WTC11 (cell line): ENCODE measurements at regions not wholly inside any gene's neighbourhood (a gene's known extent, or its start where the extent isn't known, plus 50 kb on each side); places are given as distances from the start of the nearest gene placed in this dataset.

Experiments
- ATAC-seq: fragments of 200-7000 bp; cut with Tn5 transposase; 2 replicates; pipeline ENCODE4 v1.10.0; 2021; ENCODE audit warnings: mild to moderate bottlenecking, moderate library complexity
- CTCF ChIA-PET: fragments of 300-600 bp; sonication (Branson Sonifier 250); formaldehyde crosslinking; loops from one replicate; lab custom pipeline; 2021; ENCODE audit warnings: antibody characterized with exemption; lab: Charles Lee
- POLR2A ChIA-PET: fragments of 350-600 bp; sonication (Branson Sonifier 250); formaldehyde crosslinking; loops from one replicate; lab custom pipeline; 2021; ENCODE audit warnings: antibody characterized with exemption; lab: Charles Lee
- DNase-seq: peaks from one replicate; pipeline ENCODE4 v3.0.0; 2021; ENCODE audit warnings: low spot score
- H3K27ac Mint-ChIP-seq: 2 replicates; pipeline ENCODE4 v1.8.0; 2021; ENCODE audit warnings: mixed read lengths
- H3K27me3 Mint-ChIP-seq: 2 replicates; pipeline ENCODE4 v1.8.0; 2021; ENCODE audit warnings: low read depth, mild to moderate bottlenecking, moderate library complexity, mixed read lengths
- H3K36me3 Mint-ChIP-seq: 2 replicates; pipeline ENCODE4 v1.8.0; 2021; ENCODE audit warnings: mixed read lengths
- H3K4me1 Mint-ChIP-seq: 2 replicates; pipeline ENCODE4 v1.8.0; 2022; ENCODE audit warnings: mixed read lengths
- H3K4me3 Mint-ChIP-seq: 2 replicates; pipeline ENCODE4 v1.8.0; 2021; ENCODE audit warnings: mild to moderate bottlenecking, moderate library complexity, mixed read lengths
- H3K9me3 Mint-ChIP-seq: 2 replicates; pipeline ENCODE4 v1.8.0; 2021; ENCODE audit warnings: mixed read lengths
- CREM ChIP-seq: sonication (generic); formaldehyde crosslinking; IDR thresholded peaks from 2 replicates; pipeline ENCODE4 v1.8.1; 2022; ENCODE audit warnings: mild to moderate bottlenecking, missing genetic modification reagents, moderate library complexity
- FOXK1 ChIP-seq: sonication (generic); formaldehyde crosslinking; IDR thresholded peaks from 2 replicates; pipeline ENCODE4 v1.8.0; 2022; ENCODE audit warnings: mild to moderate bottlenecking, moderate library complexity, missing genetic modification reagents
- GABPB1 ChIP-seq: sonication (generic); formaldehyde crosslinking; IDR thresholded peaks from 2 replicates; pipeline ENCODE4 v1.8.1; 2023; ENCODE audit warnings: mild to moderate bottlenecking, missing genetic modification reagents
- IRF2 ChIP-seq: sonication (generic); formaldehyde crosslinking; IDR thresholded peaks from 2 replicates; pipeline ENCODE4 v1.8.0; 2022; ENCODE audit warnings: low read depth, missing genetic modification reagents, borderline replicate concordance
- MYBL2 ChIP-seq: sonication (generic); formaldehyde crosslinking; IDR thresholded peaks from 2 replicates; pipeline ENCODE4 v1.8.1; 2023; ENCODE audit warnings: mild to moderate bottlenecking, moderate library complexity, missing genetic modification reagents
- NR3C1 ChIP-seq: sonication (generic); formaldehyde crosslinking; conservative IDR thresholded peaks from 2 replicates; pipeline ENCODE4 v1.8.1; 2023; ENCODE audit warnings: low read depth, mild to moderate bottlenecking, missing genetic modification reagents
- SMAD3 ChIP-seq: sonication (generic); formaldehyde crosslinking; IDR thresholded peaks from 2 replicates; pipeline ENCODE4 v1.8.0; 2022; ENCODE audit warnings: missing genetic modification reagents, mild to moderate bottlenecking, borderline replicate concordance
- SOX15 ChIP-seq: fragments of 250-450 bp; sonication (Bioruptor Pico); IDR thresholded peaks from 2 replicates; pipeline ENCODE4 v1.9.0; 2021; ENCODE audit warnings: mild to moderate bottlenecking
- ZNF671 ChIP-seq: fragments of 250-450 bp; sonication (Bioruptor Pico); IDR thresholded peaks from 2 replicates; pipeline ENCODE4 v1.8.0; 2021; ENCODE audit warnings: mild to moderate bottlenecking
- TF ChIP-seq, protein P1 (sequence below): fragments of 250-450 bp; sonication (Bioruptor Pico); IDR thresholded peaks from 2 replicates; pipeline ENCODE4 v1.9.0; 2021; ENCODE audit warnings: mild to moderate bottlenecking, borderline replicate concordance
- TF ChIP-seq, protein P2 (sequence below): sonication (generic); formaldehyde crosslinking; IDR thresholded peaks from 2 replicates; pipeline ENCODE4 v1.8.1; 2023; ENCODE audit warnings: mild to moderate bottlenecking, missing genetic modification reagents
- TF ChIP-seq, protein P3 (sequence below): sonication (generic); formaldehyde crosslinking; IDR thresholded peaks from 2 replicates; pipeline ENCODE4 v1.8.0; 2022; ENCODE audit warnings: mild to moderate bottlenecking, missing genetic modification reagents
- TF ChIP-seq, protein P4 (sequence below): sonication (generic); formaldehyde crosslinking; IDR thresholded peaks from 2 replicates; pipeline ENCODE4 v1.8.0; 2022; ENCODE audit warnings: mild to moderate bottlenecking, missing genetic modification reagents
- TF ChIP-seq, protein P5 (sequence below): sonication (generic); formaldehyde crosslinking; conservative IDR thresholded peaks from 2 replicates; pipeline ENCODE4 v1.8.1; 2023; ENCODE audit warnings: mild to moderate bottlenecking, low read depth, missing genetic modification reagents, moderate library complexity
- TF ChIP-seq, protein P6 (sequence below): sonication (generic); formaldehyde crosslinking; IDR thresholded peaks from 2 replicates; pipeline ENCODE4 v1.8.0; 2023; ENCODE audit warnings: missing genetic modification reagents, mild to moderate bottlenecking, borderline replicate concordance
- TF ChIP-seq, protein P7 (sequence below): fragments of 250-450 bp; sonication (Bioruptor Pico); IDR thresholded peaks from 2 replicates; pipeline ENCODE4 v1.9.0; 2021; ENCODE audit warnings: mild to moderate bottlenecking
- TF ChIP-seq, protein P8 (sequence below): sonication (generic); formaldehyde crosslinking; IDR thresholded peaks from 2 replicates; pipeline ENCODE4 v1.8.0; 2023; ENCODE audit warnings: missing genetic modification reagents
- TF ChIP-seq, protein P9 (sequence below): sonication (generic); formaldehyde crosslinking; IDR thresholded peaks from 2 replicates; pipeline ENCODE4 v1.8.1; 2023; ENCODE audit warnings: mild to moderate bottlenecking, missing genetic modification reagents

DNA sequence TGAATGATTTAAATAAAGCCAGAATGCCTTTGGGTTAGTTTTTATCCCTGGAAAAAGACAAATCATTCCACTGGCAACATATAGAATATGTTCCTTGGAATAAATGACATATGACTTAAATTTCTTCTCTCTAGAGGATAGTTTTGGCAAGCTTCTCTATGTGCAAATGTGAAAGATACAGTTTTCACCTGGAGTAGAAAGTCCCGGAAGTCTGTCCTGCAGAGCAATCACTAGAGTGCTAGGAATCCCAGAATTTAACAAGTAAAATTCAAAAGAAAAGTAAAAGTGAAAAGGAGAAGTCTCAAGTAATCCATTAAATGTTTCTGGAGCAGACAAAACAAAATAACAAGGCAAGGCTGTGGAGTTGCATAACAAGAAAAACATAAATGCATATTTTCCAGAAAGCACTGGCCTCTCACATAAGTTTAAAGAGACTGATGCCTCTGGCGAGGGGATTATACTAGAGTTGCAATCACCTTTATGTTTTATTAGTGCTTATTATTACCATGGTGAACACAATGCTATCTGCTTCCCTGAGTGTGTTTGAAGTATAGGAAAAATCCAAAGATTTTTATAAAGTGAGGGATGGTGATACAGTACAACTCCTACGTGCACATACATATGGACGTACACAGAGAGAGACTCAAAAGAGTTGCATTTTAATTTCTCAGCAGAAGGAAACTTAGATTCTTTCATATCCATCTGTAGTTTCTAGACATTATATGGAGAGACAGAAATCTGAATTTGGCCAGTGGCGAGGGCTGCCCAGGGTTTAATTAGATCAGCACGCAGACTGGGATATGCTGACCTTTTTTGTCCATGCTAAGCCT lies 188.3 kb upstream of the ANKRD55 start (continued):
- TF ChIP-seq, protein P1, sequence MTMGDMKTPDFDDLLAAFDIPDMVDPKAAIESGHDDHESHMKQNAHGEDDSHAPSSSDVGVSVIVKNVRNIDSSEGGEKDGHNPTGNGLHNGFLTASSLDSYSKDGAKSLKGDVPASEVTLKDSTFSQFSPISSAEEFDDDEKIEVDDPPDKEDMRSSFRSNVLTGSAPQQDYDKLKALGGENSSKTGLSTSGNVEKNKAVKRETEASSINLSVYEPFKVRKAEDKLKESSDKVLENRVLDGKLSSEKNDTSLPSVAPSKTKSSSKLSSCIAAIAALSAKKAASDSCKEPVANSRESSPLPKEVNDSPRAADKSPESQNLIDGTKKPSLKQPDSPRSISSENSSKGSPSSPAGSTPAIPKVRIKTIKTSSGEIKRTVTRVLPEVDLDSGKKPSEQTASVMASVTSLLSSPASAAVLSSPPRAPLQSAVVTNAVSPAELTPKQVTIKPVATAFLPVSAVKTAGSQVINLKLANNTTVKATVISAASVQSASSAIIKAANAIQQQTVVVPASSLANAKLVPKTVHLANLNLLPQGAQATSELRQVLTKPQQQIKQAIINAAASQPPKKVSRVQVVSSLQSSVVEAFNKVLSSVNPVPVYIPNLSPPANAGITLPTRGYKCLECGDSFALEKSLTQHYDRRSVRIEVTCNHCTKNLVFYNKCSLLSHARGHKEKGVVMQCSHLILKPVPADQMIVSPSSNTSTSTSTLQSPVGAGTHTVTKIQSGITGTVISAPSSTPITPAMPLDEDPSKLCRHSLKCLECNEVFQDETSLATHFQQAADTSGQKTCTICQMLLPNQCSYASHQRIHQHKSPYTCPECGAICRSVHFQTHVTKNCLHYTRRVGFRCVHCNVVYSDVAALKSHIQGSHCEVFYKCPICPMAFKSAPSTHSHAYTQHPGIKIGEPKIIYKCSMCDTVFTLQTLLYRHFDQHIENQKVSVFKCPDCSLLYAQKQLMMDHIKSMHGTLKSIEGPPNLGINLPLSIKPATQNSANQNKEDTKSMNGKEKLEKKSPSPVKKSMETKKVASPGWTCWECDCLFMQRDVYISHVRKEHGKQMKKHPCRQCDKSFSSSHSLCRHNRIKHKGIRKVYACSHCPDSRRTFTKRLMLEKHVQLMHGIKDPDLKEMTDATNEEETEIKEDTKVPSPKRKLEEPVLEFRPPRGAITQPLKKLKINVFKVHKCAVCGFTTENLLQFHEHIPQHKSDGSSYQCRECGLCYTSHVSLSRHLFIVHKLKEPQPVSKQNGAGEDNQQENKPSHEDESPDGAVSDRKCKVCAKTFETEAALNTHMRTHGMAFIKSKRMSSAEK: no peak
- no peak for TF ChIP-seq GABPB1 (CRISPR knock-in tag)

DNA sequence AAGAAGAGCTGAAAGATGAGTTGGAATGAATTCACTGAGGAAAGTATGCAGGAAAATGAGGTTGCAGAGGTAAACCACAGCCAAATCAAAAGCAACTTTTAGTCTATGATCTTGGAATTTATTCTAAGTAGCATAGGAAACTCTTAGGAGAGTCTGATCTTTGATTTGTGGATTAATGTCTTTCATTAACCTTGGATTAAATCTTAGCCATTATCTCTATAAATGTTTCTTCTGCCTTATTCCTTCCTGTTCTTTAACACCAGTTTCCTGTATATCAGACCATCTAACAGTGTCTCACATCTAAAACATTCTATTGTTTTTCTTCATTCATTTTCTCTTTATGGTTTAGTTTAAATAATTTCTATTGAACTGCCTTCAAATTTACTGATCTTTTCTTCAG lies 187.2 kb upstream of the ANKRD55 start:
- peaks cover 32% of the 10 kb centered on the region for H3K9me3 Mint-ChIP-seq
- DNase-seq: no peak
- H3K36me3 Mint-ChIP-seq: 0 out of 2 replicates have a peak, but pooled peaks cover 6% of the 10 kb centered on the region
- CTCF ChIA-PET: no interaction called here
- peaks cover 13% of the 10 kb centered on the region for H3K4me1 Mint-ChIP-seq
- ATAC-seq: no peak
- POLR2A ChIA-PET: no interaction called here
- TF ChIP-seq, protein P2, sequence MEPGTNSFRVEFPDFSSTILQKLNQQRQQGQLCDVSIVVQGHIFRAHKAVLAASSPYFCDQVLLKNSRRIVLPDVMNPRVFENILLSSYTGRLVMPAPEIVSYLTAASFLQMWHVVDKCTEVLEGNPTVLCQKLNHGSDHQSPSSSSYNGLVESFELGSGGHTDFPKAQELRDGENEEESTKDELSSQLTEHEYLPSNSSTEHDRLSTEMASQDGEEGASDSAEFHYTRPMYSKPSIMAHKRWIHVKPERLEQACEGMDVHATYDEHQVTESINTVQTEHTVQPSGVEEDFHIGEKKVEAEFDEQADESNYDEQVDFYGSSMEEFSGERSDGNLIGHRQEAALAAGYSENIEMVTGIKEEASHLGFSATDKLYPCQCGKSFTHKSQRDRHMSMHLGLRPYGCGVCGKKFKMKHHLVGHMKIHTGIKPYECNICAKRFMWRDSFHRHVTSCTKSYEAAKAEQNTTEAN: no peak
- TF ChIP-seq MYBL2 (CRISPR knock-in tag) (no peak), IRF2 (CRISPR knock-in tag) (no peak), SMAD3 (CRISPR knock-in tag) (no peak), NR3C1 (no peak), FOXK1 (CRISPR knock-in tag) (no peak), ZNF671 (CRISPR knock-in tag) (no peak), SOX15 (CRISPR knock-in tag) (no peak), CREM (CRISPR knock-in tag) (no peak)
- TF ChIP-seq, protein P3, sequence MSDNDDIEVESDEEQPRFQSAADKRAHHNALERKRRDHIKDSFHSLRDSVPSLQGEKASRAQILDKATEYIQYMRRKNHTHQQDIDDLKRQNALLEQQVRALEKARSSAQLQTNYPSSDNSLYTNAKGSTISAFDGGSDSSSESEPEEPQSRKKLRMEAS (CRISPR knock-in tag): no peak
- TF ChIP-seq, protein P4, sequence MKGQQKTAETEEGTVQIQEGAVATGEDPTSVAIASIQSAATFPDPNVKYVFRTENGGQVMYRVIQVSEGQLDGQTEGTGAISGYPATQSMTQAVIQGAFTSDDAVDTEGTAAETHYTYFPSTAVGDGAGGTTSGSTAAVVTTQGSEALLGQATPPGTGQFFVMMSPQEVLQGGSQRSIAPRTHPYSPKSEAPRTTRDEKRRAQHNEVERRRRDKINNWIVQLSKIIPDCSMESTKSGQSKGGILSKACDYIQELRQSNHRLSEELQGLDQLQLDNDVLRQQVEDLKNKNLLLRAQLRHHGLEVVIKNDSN (CRISPR knock-in tag): no peak
- TF ChIP-seq, protein P5, sequence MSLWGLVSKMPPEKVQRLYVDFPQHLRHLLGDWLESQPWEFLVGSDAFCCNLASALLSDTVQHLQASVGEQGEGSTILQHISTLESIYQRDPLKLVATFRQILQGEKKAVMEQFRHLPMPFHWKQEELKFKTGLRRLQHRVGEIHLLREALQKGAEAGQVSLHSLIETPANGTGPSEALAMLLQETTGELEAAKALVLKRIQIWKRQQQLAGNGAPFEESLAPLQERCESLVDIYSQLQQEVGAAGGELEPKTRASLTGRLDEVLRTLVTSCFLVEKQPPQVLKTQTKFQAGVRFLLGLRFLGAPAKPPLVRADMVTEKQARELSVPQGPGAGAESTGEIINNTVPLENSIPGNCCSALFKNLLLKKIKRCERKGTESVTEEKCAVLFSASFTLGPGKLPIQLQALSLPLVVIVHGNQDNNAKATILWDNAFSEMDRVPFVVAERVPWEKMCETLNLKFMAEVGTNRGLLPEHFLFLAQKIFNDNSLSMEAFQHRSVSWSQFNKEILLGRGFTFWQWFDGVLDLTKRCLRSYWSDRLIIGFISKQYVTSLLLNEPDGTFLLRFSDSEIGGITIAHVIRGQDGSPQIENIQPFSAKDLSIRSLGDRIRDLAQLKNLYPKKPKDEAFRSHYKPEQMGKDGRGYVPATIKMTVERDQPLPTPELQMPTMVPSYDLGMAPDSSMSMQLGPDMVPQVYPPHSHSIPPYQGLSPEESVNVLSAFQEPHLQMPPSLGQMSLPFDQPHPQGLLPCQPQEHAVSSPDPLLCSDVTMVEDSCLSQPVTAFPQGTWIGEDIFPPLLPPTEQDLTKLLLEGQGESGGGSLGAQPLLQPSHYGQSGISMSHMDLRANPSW (CRISPR knock-in tag): no peak
- TF ChIP-seq, protein P6, sequence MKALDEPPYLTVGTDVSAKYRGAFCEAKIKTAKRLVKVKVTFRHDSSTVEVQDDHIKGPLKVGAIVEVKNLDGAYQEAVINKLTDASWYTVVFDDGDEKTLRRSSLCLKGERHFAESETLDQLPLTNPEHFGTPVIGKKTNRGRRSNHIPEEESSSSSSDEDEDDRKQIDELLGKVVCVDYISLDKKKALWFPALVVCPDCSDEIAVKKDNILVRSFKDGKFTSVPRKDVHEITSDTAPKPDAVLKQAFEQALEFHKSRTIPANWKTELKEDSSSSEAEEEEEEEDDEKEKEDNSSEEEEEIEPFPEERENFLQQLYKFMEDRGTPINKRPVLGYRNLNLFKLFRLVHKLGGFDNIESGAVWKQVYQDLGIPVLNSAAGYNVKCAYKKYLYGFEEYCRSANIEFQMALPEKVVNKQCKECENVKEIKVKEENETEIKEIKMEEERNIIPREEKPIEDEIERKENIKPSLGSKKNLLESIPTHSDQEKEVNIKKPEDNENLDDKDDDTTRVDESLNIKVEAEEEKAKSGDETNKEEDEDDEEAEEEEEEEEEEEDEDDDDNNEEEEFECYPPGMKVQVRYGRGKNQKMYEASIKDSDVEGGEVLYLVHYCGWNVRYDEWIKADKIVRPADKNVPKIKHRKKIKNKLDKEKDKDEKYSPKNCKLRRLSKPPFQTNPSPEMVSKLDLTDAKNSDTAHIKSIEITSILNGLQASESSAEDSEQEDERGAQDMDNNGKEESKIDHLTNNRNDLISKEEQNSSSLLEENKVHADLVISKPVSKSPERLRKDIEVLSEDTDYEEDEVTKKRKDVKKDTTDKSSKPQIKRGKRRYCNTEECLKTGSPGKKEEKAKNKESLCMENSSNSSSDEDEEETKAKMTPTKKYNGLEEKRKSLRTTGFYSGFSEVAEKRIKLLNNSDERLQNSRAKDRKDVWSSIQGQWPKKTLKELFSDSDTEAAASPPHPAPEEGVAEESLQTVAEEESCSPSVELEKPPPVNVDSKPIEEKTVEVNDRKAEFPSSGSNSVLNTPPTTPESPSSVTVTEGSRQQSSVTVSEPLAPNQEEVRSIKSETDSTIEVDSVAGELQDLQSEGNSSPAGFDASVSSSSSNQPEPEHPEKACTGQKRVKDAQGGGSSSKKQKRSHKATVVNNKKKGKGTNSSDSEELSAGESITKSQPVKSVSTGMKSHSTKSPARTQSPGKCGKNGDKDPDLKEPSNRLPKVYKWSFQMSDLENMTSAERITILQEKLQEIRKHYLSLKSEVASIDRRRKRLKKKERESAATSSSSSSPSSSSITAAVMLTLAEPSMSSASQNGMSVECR: no peak
- TF ChIP-seq, protein P7, sequence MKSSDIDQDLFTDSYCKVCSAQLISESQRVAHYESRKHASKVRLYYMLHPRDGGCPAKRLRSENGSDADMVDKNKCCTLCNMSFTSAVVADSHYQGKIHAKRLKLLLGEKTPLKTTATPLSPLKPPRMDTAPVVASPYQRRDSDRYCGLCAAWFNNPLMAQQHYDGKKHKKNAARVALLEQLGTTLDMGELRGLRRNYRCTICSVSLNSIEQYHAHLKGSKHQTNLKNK: no peak
- TF ChIP-seq, protein P8, sequence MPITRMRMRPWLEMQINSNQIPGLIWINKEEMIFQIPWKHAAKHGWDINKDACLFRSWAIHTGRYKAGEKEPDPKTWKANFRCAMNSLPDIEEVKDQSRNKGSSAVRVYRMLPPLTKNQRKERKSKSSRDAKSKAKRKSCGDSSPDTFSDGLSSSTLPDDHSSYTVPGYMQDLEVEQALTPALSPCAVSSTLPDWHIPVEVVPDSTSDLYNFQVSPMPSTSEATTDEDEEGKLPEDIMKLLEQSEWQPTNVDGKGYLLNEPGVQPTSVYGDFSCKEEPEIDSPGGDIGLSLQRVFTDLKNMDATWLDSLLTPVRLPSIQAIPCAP (CRISPR knock-in tag): no peak
- TF ChIP-seq, protein P9, sequence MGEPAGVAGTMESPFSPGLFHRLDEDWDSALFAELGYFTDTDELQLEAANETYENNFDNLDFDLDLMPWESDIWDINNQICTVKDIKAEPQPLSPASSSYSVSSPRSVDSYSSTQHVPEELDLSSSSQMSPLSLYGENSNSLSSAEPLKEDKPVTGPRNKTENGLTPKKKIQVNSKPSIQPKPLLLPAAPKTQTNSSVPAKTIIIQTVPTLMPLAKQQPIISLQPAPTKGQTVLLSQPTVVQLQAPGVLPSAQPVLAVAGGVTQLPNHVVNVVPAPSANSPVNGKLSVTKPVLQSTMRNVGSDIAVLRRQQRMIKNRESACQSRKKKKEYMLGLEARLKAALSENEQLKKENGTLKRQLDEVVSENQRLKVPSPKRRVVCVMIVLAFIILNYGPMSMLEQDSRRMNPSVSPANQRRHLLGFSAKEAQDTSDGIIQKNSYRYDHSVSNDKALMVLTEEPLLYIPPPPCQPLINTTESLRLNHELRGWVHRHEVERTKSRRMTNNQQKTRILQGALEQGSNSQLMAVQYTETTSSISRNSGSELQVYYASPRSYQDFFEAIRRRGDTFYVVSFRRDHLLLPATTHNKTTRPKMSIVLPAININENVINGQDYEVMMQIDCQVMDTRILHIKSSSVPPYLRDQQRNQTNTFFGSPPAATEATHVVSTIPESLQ (CRISPR knock-in tag): no peak
- H3K27me3 Mint-ChIP-seq: no peaks in the 10 kb centered on the region
- no peak overlapping the region for H3K27ac Mint-ChIP-seq
- no peak overlapping the region for H3K4me3 Mint-ChIP-seq
